ENCODE measurements at regions not wholly inside any gene's neighbourhood (a gene's known extent, or its start where the extent isn't known, plus 50 kb on each side); places are given as distances from the start of the nearest gene placed in this dataset.
"Not testable (repeated sequence)": the region's sequence is repeated elsewhere in the genome, so short reads cannot be mapped to it uniquely, and the experiment has no call there.

DNA sequence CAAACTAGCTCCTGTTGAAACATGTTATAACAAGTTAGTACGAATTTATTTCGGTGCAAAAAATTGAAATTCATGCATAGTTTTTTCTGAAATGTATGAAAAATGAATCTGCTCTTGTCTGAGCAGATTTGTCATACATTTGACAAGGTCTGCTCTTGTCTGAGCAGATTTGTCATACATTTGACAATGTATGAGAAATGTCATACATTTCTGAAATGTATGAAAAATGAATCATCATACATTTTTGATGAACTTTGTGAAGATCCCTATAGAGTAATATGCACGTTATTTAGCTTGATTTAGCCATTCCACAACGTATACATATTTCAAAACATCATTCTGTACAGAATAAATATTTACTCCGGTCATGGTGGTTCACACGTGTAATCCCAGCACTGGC is 85.9 kb upstream of the PARP8 start:
- Histone ChIP-seq H3K27ac (ENCODE audit: low read depth, low read length) (no peak overlapping the region), H4K20me1 (ENCODE audit: control insufficient read depth, insufficient read depth, low read depth, low read length) (no peaks in the 10 kb centered on the region), H3K4me1 (ENCODE audit: control insufficient read depth, low read length) (peaks cover 17% of the 10 kb centered on the region), H3K27me3 (ENCODE audit: control insufficient read depth, low read length) (no peaks in the 10 kb centered on the region), H3K4me3 (ENCODE audit: low read length) (no peak overlapping the region), H3K36me3 (ENCODE audit: control insufficient read depth, low read length) (no peaks in the 10 kb centered on the region), H3K79me2 (ENCODE audit: control insufficient read depth, low read length) (no peaks in the 10 kb centered on the region), H3K4me2 (ENCODE audit: low read length) (no peak overlapping the region), H3K9me3 (ENCODE audit: control insufficient read depth, insufficient read depth, low read length) (no peaks in the 10 kb centered on the region; the same call in 1 of the 2 replicates), H3K9me2 (replicated peaks; ENCODE audit: control insufficient read depth, low read length) (no peaks in the 10 kb centered on the region), H3F3A (ENCODE audit: control insufficient read depth, insufficient read depth) (no peaks in the 10 kb centered on the region)
- TF ChIP-seq, protein P1, sequence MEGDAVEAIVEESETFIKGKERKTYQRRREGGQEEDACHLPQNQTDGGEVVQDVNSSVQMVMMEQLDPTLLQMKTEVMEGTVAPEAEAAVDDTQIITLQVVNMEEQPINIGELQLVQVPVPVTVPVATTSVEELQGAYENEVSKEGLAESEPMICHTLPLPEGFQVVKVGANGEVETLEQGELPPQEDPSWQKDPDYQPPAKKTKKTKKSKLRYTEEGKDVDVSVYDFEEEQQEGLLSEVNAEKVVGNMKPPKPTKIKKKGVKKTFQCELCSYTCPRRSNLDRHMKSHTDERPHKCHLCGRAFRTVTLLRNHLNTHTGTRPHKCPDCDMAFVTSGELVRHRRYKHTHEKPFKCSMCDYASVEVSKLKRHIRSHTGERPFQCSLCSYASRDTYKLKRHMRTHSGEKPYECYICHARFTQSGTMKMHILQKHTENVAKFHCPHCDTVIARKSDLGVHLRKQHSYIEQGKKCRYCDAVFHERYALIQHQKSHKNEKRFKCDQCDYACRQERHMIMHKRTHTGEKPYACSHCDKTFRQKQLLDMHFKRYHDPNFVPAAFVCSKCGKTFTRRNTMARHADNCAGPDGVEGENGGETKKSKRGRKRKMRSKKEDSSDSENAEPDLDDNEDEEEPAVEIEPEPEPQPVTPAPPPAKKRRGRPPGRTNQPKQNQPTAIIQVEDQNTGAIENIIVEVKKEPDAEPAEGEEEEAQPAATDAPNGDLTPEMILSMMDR (IDR thresholded peaks at IDR 0.05; ENCODE audit: low read depth, low read length, poor library complexity, severe bottlenecking), result no peak
- no peak for TF ChIP-seq EZH2phosphoT487 (IDR thresholded peaks at IDR 0.05; ENCODE audit: borderline replicate concordance, low read length)

DNA sequence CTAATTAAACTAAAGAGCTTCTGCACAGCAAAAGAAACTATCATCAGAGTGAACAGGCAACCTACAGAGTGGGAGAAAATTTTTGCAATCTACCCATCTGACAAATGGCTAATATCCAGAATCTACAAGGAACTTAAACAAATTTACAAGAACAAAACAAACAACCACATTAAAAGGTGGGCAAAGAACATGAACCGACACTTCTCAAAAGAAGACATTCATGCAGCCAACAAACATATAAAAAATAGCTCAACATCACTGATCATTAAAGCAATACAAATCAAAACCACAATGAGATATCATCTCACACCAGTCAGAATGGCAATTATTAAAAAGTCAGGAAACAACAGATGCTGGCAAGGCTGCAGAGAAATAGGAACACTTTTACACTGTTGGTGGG is 84.6 kb upstream of the PARP8 start:
- not testable (repeated sequence) for H3F3A ChIP-seq (ENCODE audit: control insufficient read depth, insufficient read depth); H3K27ac ChIP-seq (ENCODE audit: low read depth, low read length); H3K4me1 ChIP-seq (ENCODE audit: control insufficient read depth, low read length); H3K27me3 ChIP-seq (ENCODE audit: control insufficient read depth, low read length); H3K79me2 ChIP-seq (ENCODE audit: control insufficient read depth, low read length); H3K4me3 ChIP-seq (ENCODE audit: low read length); H3K4me2 ChIP-seq (ENCODE audit: low read length); H4K20me1 ChIP-seq (ENCODE audit: control insufficient read depth, insufficient read depth, low read depth, low read length); H3K36me3 ChIP-seq (ENCODE audit: control insufficient read depth, low read length); H3K9me2 ChIP-seq (replicated peaks; ENCODE audit: control insufficient read depth, low read length); H3K9me3 ChIP-seq (ENCODE audit: control insufficient read depth, insufficient read depth, low read length)

DNA sequence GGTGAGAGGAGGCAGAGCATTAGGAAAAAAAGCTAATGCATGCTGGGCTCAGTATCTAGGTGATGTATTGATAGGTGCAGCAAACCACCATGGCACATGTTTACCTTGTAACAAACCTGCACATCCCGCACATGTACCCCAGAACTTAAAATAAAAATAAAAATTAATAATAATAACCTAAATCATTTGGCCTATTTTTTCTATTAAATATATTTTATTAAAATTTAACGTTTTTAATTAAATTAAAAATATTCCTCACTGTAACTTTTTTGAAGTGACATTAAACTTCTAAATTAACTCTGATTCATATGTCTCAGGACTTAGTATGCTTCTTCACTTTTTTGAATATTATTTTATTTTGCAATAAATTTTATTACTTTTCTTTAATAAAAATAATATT is 83.7 kb upstream of the PARP8 start:
- H3K27ac ChIP-seq (ENCODE audit: low read depth, low read length), result no peak overlapping the region

DNA sequence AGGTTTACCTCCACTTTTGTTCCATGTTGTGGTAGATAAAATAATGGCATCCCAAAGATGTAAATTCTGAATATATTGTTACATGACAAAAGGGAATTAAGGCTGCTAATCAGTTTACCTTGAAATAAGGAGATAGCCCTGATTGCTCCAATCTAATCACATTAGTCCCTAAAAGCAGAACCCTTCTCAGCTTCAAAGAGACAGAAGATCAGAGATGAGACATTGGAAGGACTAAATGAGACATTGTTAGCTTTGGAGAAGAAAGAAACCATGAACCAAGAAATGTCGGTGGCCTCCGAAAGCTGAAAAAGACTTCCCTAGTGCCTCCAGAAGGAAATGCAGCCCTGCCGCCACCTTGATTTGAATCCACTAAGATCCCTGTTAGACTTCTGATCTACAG is 82.8 kb upstream of the PARP8 start:
- Histone ChIP-seq H3K9me3 (ENCODE audit: control insufficient read depth, insufficient read depth, low read length) (no peaks in the 10 kb centered on the region; the same call in 1 of the 2 replicates), H3K36me3 (ENCODE audit: control insufficient read depth, low read length) (no peaks in the 10 kb centered on the region), H3K27me3 (ENCODE audit: control insufficient read depth, low read length) (no peaks in the 10 kb centered on the region), H3F3A (ENCODE audit: control insufficient read depth, insufficient read depth) (no peaks in the 10 kb centered on the region), H3K79me2 (ENCODE audit: control insufficient read depth, low read length) (no peaks in the 10 kb centered on the region), H3K9me2 (replicated peaks; ENCODE audit: control insufficient read depth, low read length) (no peaks in the 10 kb centered on the region), H3K27ac (ENCODE audit: low read depth, low read length) (no peak overlapping the region), H4K20me1 (ENCODE audit: control insufficient read depth, insufficient read depth, low read depth, low read length) (no peaks in the 10 kb centered on the region), H3K4me3 (ENCODE audit: low read length) (no peak overlapping the region), H3K4me1 (ENCODE audit: control insufficient read depth, low read length) (no peaks in the 10 kb centered on the region), H3K4me2 (ENCODE audit: low read length) (no peak overlapping the region)
- TF ChIP-seq EZH2phosphoT487 (IDR thresholded peaks at IDR 0.05; ENCODE audit: borderline replicate concordance, low read length), result no peak
- TF ChIP-seq, protein P1 (IDR thresholded peaks at IDR 0.05; ENCODE audit: low read depth, low read length, poor library complexity, severe bottlenecking), result no peak

More for the DNA sequence above, 83.7 kb upstream of the PARP8 start:
- no peaks in the 10 kb centered on the region for H3F3A ChIP-seq (ENCODE audit: control insufficient read depth, insufficient read depth)
- H3K79me2 ChIP-seq (ENCODE audit: control insufficient read depth, low read length), result no peaks in the 10 kb centered on the region
- TF ChIP-seq EZH2phosphoT487 (IDR thresholded peaks at IDR 0.05; ENCODE audit: borderline replicate concordance, low read length), result no peak
- TF ChIP-seq, protein P1 (IDR thresholded peaks at IDR 0.05; ENCODE audit: low read depth, low read length, poor library complexity, severe bottlenecking), result no peak
- no peaks in the 10 kb centered on the region; the same call in 1 of the 2 replicates for H3K9me3 ChIP-seq (ENCODE audit: control insufficient read depth, insufficient read depth, low read length)
- no peaks in the 10 kb centered on the region for H3K27me3 ChIP-seq (ENCODE audit: control insufficient read depth, low read length)
- H3K9me2 ChIP-seq (replicated peaks; ENCODE audit: control insufficient read depth, low read length), result no peaks in the 10 kb centered on the region
- no peaks in the 10 kb centered on the region for H3K36me3 ChIP-seq (ENCODE audit: control insufficient read depth, low read length)
- no peaks in the 10 kb centered on the region for H3K4me1 ChIP-seq (ENCODE audit: control insufficient read depth, low read length)
- no peaks in the 10 kb centered on the region for H4K20me1 ChIP-seq (ENCODE audit: control insufficient read depth, insufficient read depth, low read depth, low read length)
- no peak overlapping the region for H3K4me2 ChIP-seq (ENCODE audit: low read length)
- H3K4me3 ChIP-seq (ENCODE audit: low read length), result no peak overlapping the region

DNA sequence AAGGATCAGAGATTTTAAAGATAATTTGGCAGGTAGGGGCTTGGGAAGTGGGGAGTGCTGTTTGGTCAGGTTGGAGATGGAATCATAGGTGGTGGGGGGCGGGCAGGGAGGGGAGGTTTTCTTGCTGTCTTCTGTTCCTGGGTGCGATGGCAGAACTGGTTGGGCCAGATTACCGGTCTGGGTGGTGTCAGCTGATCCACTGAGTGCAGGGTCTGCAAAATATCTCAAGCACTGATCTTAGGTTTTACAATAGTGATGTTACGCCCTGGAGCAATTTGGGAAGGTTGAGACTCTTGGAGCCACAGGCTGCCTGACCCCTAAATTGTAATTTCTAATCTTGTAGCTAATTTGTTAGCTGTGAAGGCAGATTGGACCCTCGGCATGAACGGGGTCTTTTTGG is 78.0 kb upstream of the PARP8 start:
- H3K79me2 ChIP-seq (ENCODE audit: control insufficient read depth, low read length); H3K9me2 ChIP-seq (replicated peaks; ENCODE audit: control insufficient read depth, low read length); H3K27ac ChIP-seq (ENCODE audit: low read depth, low read length); H3F3A ChIP-seq (ENCODE audit: control insufficient read depth, insufficient read depth); H3K36me3 ChIP-seq (ENCODE audit: control insufficient read depth, low read length); H3K27me3 ChIP-seq (ENCODE audit: control insufficient read depth, low read length); H3K9me3 ChIP-seq (ENCODE audit: control insufficient read depth, insufficient read depth, low read length); H4K20me1 ChIP-seq (ENCODE audit: control insufficient read depth, insufficient read depth, low read depth, low read length); H3K4me2 ChIP-seq (ENCODE audit: low read length); H3K4me3 ChIP-seq (ENCODE audit: low read length): not testable (repeated sequence)
- H3K4me1 ChIP-seq (ENCODE audit: control insufficient read depth, low read length), result peaks cover 11% of the 10 kb centered on the region

DNA sequence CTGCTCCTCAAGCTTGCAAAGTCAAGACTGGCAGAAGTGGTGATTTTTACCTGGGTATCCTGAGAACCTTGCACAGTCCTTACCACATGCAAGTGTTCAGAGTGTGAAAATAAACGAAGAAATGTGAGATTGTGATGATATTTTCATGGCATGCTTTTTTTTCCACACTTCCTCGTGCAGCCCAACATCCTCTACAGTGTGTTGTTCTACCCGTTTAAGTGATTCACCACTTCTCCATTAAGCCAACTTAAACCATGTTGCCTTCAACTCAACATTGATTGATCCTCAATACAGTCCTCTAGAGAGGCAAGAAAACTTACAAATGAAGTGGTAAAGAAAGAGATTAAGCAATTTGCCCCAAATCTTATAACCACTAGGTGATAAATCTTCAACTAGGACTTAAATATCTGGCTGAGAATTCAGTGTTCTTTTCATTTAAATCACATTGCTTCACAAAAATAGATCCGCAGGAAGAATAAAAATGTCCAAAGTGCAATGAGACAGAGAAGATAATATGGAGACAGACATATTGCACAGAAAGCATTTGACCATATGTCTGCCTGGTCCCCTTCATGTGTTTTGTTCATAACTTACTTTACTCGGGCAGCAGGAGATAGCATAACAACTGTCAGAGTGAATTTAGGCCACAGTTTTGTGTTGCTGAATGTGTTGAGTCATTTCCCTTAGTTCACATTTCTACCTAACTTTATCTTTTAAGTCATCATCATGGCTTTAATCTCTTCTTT is 75.8 kb upstream of the PARP8 start:
- not testable (repeated sequence) for H3K27me3 ChIP-seq (ENCODE audit: control insufficient read depth, low read length); H3K4me3 ChIP-seq (ENCODE audit: low read length); H3K9me2 ChIP-seq (replicated peaks; ENCODE audit: control insufficient read depth, low read length); H3K27ac ChIP-seq (ENCODE audit: low read depth, low read length); H3K9me3 ChIP-seq (ENCODE audit: control insufficient read depth, insufficient read depth, low read length); H3K79me2 ChIP-seq (ENCODE audit: control insufficient read depth, low read length); H3K4me2 ChIP-seq (ENCODE audit: low read length); H4K20me1 ChIP-seq (ENCODE audit: control insufficient read depth, insufficient read depth, low read depth, low read length); H3F3A ChIP-seq (ENCODE audit: control insufficient read depth, insufficient read depth); H3K36me3 ChIP-seq (ENCODE audit: control insufficient read depth, low read length)
- H3K4me1 ChIP-seq (ENCODE audit: control insufficient read depth, low read length), result peaks cover 15% of the 10 kb centered on the region

All from DOHH2 (cell line).